ENCODE measurements at regions not wholly inside any gene's neighbourhood (a gene's known extent, or its start where the extent isn't known, plus 50 kb on each side); places are given as distances from the start of the nearest gene placed in this dataset.

DNA sequence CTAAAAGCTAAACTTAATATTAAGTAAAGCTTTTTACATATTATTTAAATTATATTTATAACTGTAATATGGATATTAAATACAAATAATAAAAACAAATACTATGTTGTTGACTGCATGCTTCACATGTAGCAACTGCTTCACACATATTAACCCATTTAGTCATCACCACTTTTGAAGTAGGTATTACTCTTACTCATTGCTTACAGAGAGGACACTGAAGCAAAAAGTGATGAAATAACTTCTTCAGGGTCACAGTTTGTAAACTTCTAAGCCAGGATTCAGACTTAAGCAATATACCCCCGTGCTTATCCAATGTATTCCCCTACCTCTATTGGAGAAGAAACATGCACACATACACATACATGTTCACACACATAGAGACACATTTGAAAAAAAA, 166.6 kb downstream of the DKK2 start:
- no peak for DNase-seq
- peaks cover 4% of the 10 kb centered on the region for H3K4me1 ChIP-seq (ENCODE audit: control insufficient read depth, insufficient read depth, low read length)
- H3K9me3 ChIP-seq (replicated peaks; ENCODE audit: control insufficient read depth, low read depth, low read length) = no peaks in the 10 kb centered on the region
- no peaks in the 10 kb centered on the region for H3K36me3 ChIP-seq (ENCODE audit: control insufficient read depth, insufficient read depth, low read length)
- no CpG with 5 or more reads among the region's 1 CpG for WGBS (ENCODE audit: insufficient coverage)
- H3K27me3 ChIP-seq (ENCODE audit: control insufficient read depth, insufficient read depth, low read length) = no peaks in the 10 kb centered on the region
- H3K4me3 ChIP-seq (ENCODE audit: low read length) = no peak overlapping the region
- H3K27ac ChIP-seq (ENCODE audit: low read length) = no peak overlapping the region

DNA sequence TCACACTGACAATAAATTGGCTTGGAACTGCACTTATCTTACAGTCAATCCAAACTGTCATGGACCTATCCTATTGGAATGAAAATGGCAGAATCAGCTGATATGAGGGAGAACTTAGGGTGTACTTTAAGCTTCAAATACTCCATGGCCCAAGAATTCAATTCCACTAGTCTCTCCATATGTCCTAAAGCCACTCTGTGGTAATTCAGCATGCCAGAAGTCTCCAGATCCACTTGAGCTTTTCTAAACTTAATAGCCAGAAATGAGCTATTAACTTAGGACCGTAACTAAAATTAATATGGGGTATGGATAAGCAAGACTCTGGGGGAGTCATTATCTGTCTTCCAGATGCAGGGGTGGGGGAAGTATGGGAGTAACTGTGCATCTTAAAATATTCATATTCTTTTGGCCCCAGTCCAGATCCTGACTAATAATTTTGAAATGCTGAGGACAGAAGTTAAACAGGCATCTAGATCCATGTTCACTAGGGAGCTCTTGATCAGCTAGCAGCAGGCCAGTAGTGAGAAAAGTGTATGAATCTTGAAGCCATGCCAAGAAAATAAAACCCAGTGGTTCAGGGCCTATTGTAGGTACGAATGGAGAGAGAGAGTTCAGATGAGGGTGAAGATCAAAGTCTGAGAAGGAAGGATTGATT, 167.6 kb downstream of the DKK2 start:
- 0% methylated on average over 1 of the region's 2 CpGs for WGBS (ENCODE audit: insufficient coverage)
- Histone ChIP-seq H3K36me3 (ENCODE audit: control insufficient read depth, insufficient read depth, low read length) (no peaks in the 10 kb centered on the region), H3K4me3 (ENCODE audit: low read length) (no peak overlapping the region), H3K27ac (ENCODE audit: low read length) (no peak overlapping the region), H3K4me1 (ENCODE audit: control insufficient read depth, insufficient read depth, low read length) (peaks cover 4% of the 10 kb centered on the region), H3K27me3 (ENCODE audit: control insufficient read depth, insufficient read depth, low read length) (no peaks in the 10 kb centered on the region), H3K9me3 (replicated peaks; ENCODE audit: control insufficient read depth, low read depth, low read length) (no peaks in the 10 kb centered on the region)
- DNase-seq = peak; percentile 58

DNA sequence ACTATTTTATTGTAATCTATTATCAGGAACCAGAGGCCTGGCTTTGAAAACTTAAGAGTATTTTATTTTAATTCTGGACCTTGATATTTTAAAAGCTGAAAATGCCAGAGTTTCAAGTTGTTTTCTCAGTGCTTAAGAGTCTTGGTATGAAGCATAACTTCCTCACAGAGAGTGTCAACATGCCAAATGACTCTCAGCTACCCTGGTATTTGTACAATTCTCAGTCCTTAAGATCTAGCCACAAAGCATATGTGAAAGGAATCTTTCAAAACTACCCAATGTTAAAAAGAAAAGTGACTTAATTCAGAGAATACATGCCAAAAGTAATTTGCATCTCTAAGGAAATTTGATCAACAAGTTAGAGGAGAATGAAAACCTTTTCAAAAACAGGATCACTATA, 171.9 kb downstream of the DKK2 start:
- no peaks in the 10 kb centered on the region for H3K9me3 ChIP-seq (replicated peaks; ENCODE audit: control insufficient read depth, low read depth, low read length)
- peak; percentile 32 for DNase-seq
- no peak overlapping the region for H3K27ac ChIP-seq (ENCODE audit: low read length)
- H3K4me3 ChIP-seq (ENCODE audit: low read length) = no peak overlapping the region
- no peaks in the 10 kb centered on the region for H3K36me3 ChIP-seq (ENCODE audit: control insufficient read depth, insufficient read depth, low read length)
- peaks cover 4% of the 10 kb centered on the region for H3K4me1 ChIP-seq (ENCODE audit: control insufficient read depth, insufficient read depth, low read length)
- H3K27me3 ChIP-seq (ENCODE audit: control insufficient read depth, insufficient read depth, low read length) = no peaks in the 10 kb centered on the region

DNA sequence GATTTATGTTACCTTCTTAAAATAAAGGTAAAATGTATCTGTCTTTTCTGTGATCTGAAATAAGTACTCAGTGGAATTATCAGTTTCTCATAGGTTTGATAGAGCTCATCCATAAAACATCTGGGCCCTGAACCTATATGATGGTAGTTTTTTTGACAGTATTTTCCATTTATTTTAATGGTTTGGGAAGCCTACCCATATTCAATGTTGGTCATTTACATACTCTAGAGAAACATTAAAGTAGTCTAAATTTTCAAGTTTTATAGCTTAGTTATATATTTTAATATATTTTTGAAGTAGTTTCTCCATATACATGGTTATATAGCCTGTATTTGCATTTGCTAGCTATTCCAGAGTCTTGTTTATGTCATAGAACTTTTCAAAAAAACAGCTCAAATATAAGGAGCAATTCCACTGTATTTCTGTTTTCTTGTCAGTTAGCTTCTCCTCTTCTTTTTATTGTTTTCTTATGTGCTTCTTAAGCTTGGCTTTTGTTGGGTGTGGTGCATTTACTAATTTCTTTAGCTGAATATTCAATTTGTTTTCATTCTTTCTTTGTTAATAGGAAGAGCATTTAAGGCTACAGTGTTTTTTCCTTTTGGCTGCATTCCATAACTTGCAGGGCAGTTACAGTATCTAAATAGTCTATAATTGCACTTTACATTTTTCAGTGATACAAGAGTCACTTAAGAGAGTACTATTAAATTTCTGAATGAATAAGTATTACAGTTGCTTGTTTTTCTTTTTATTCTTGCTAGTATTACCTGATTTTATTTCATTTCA, 181.4 kb downstream of the DKK2 start:
- Histone ChIP-seq H3K4me3 (ENCODE audit: low read length) (no peak overlapping the region), H3K36me3 (ENCODE audit: control insufficient read depth, insufficient read depth, low read length) (no peaks in the 10 kb centered on the region), H3K9me3 (replicated peaks; ENCODE audit: control insufficient read depth, low read depth, low read length) (no peaks in the 10 kb centered on the region), H3K4me1 (ENCODE audit: control insufficient read depth, insufficient read depth, low read length) (no peaks in the 10 kb centered on the region), H3K27me3 (ENCODE audit: control insufficient read depth, insufficient read depth, low read length) (no peaks in the 10 kb centered on the region), H3K27ac (ENCODE audit: low read length) (no peak overlapping the region)
- DNase-seq = peak; percentile 27

- no CpG with 5 or more reads among the region's 1 CpG for WGBS (ENCODE audit: insufficient coverage)
- Histone ChIP-seq H3K36me3 (ENCODE audit: control insufficient read depth, insufficient read depth, low read length) (no peaks in the 10 kb centered on the region), H3K27me3 (ENCODE audit: control insufficient read depth, insufficient read depth, low read length) (no peaks in the 10 kb centered on the region), H3K9me3 (replicated peaks; ENCODE audit: control insufficient read depth, low read depth, low read length) (no peaks in the 10 kb centered on the region), H3K4me3 (ENCODE audit: low read length) (no peak overlapping the region), H3K27ac (ENCODE audit: low read length) (no peak overlapping the region), H3K4me1 (ENCODE audit: control insufficient read depth, insufficient read depth, low read length) (no peaks in the 10 kb centered on the region)
- no peak for DNase-seq
Measured at GRCh38 chr4:106852426-106852825, 183.7 kb downstream of the DKK2 start.

DNA sequence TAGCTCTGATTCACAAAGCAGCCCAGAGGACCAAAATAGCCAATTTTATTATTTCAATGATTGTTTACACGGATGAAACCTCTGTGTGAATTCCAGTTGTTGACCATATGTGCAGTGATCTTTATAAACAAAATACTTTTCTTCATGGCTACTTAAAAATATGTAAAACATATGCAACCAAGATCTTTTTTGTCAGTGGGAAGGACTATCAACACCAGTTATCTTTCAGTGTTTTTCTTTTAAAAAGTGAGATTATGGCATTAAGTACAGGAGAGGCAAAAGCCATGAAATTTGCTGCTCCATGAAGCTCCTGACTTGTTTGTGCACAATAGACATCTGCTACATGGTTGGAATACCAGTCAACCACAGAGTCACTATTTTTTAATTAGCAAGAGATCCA, 184.4 kb downstream of the DKK2 start:
- H3K27ac ChIP-seq (ENCODE audit: low read length) = no peak overlapping the region
- no peak overlapping the region for H3K4me3 ChIP-seq (ENCODE audit: low read length)
- no peaks in the 10 kb centered on the region for H3K27me3 ChIP-seq (ENCODE audit: control insufficient read depth, insufficient read depth, low read length)
- DNase-seq = no peak
- H3K4me1 ChIP-seq (ENCODE audit: control insufficient read depth, insufficient read depth, low read length) = no peaks in the 10 kb centered on the region
- WGBS (ENCODE audit: insufficient coverage) = no CpG with 5 or more reads among the region's 1 CpG
- H3K36me3 ChIP-seq (ENCODE audit: control insufficient read depth, insufficient read depth, low read length) = no peaks in the 10 kb centered on the region
- H3K9me3 ChIP-seq (replicated peaks; ENCODE audit: control insufficient read depth, low read depth, low read length) = no peaks in the 10 kb centered on the region

- Histone ChIP-seq H3K27ac (ENCODE audit: low read length) (no peak overlapping the region), H3K36me3 (ENCODE audit: control insufficient read depth, insufficient read depth, low read length) (no peaks in the 10 kb centered on the region), H3K4me3 (ENCODE audit: low read length) (no peak overlapping the region), H3K27me3 (ENCODE audit: control insufficient read depth, insufficient read depth, low read length) (no peaks in the 10 kb centered on the region), H3K4me1 (ENCODE audit: control insufficient read depth, insufficient read depth, low read length) (no peaks in the 10 kb centered on the region), H3K9me3 (replicated peaks; ENCODE audit: control insufficient read depth, low read depth, low read length) (no peaks in the 10 kb centered on the region)
- no peak for DNase-seq
- WGBS (ENCODE audit: insufficient coverage) = 92% methylated on average over 2 of the region's 2 CpGs
Measured at GRCh38 chr4:106850691-106851090, 185.4 kb downstream of the DKK2 start.

DNA sequence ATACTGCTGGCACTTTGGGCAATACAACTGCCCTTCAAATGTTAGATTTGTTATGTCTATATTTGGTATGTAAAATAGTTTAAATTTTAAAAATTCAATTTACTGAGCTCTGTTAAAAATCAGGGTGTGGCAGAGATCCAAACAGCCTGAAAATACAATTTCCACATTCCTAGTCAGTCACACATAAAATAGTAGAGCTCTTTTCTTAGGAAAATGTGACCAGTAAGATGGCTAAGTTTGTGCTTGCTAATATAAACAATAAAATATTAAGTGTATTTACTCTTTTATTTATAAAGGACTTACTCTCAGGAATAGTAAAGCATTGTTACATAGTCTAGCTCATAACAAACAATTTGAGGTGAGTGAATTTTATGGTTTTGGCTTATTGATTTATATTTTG, 200.2 kb downstream of the DKK2 start:
- no peaks in the 10 kb centered on the region for H3K36me3 ChIP-seq (ENCODE audit: control insufficient read depth, insufficient read depth, low read length)
- peak; percentile 79 for DNase-seq
- no peaks in the 10 kb centered on the region for H3K4me1 ChIP-seq (ENCODE audit: control insufficient read depth, insufficient read depth, low read length)
- no peak overlapping the region for H3K4me3 ChIP-seq (ENCODE audit: low read length)
- peaks cover 11% of the 10 kb centered on the region for H3K9me3 ChIP-seq (replicated peaks; ENCODE audit: control insufficient read depth, low read depth, low read length)
- H3K27me3 ChIP-seq (ENCODE audit: control insufficient read depth, insufficient read depth, low read length) = no peaks in the 10 kb centered on the region
- no peak overlapping the region for H3K27ac ChIP-seq (ENCODE audit: low read length)

DNA sequence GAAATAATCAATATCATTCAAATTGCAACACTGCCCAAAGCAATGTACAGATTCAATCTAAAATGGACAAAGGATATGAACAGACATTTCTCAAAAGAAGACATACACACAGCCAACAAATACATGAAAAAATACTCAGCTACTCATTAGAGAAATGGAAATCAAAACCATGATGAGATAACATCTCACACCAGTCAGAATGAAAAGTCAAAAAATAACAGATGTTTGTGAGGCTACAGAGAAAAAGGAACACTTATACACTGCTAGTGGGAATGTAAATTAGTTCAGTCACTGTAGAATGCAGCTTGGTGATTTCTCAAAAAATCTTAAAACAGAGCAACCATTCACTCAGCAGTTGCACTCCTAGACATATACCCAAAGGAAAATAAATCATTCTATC, 205.2 kb downstream of the DKK2 start:
- no peak for DNase-seq
- no peaks in the 10 kb centered on the region for H3K27me3 ChIP-seq (ENCODE audit: control insufficient read depth, insufficient read depth, low read length)

DNA sequence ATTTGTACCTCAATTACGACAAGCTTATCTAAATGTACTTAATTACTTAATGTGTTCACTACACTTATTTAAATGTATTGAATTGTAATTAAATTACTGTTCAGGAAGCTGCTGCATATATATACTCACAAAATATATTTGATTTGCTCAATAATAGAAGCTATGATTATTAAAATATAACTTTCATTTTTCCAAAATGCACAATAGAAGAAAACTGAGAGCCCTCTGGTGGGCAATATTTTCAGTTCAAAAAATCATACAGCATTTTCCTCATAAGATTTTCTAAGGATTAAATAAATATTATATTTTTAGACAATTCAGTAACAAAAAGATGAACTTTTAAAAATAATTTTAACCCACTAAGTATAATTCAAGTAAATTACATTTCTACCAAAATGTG, 217.3 kb downstream of the DKK2 start:
- no peaks in the 10 kb centered on the region for H3K36me3 ChIP-seq (ENCODE audit: control insufficient read depth, insufficient read depth, low read length)
- no CpG with 5 or more reads among the region's 1 CpG for WGBS (ENCODE audit: insufficient coverage)
- peak; percentile 31 for DNase-seq
- no peaks in the 10 kb centered on the region for H3K27me3 ChIP-seq (ENCODE audit: control insufficient read depth, insufficient read depth, low read length)
- H3K4me1 ChIP-seq (ENCODE audit: control insufficient read depth, insufficient read depth, low read length) = no peaks in the 10 kb centered on the region
- H3K4me3 ChIP-seq (ENCODE audit: low read length) = no peak overlapping the region
- H3K9me3 ChIP-seq (replicated peaks; ENCODE audit: control insufficient read depth, low read depth, low read length) = no peaks in the 10 kb centered on the region
- no peak overlapping the region for H3K27ac ChIP-seq (ENCODE audit: low read length)

More for the DNA sequence above, 205.2 kb downstream of the DKK2 start:
- H3K9me3 ChIP-seq (replicated peaks; ENCODE audit: control insufficient read depth, low read depth, low read length) = no peaks in the 10 kb centered on the region
- H3K4me3 ChIP-seq (ENCODE audit: low read length) = no peak overlapping the region
- no peaks in the 10 kb centered on the region for H3K4me1 ChIP-seq (ENCODE audit: control insufficient read depth, insufficient read depth, low read length)
- H3K27ac ChIP-seq (ENCODE audit: low read length) = no peak overlapping the region
- H3K36me3 ChIP-seq (ENCODE audit: control insufficient read depth, insufficient read depth, low read length) = no peaks in the 10 kb centered on the region

DNA sequence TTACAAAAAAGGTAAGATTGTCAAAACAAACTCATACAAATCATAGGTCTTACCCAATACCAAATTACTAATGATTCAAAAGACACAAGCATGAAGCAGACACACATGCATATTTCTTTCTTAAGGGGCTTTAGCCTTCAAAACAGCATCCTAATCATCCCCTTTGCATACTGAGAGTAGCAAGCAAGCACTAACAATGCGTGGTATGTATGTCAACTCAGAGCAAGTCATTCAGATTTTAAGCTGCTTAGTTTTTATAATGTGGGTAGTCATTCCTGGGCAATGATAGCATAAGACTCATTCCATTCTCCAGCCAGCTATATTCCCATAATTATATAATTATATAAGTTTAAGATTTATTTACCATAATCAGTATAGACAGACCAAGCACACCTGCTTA, 219.6 kb downstream of the DKK2 start:
- H3K4me3 ChIP-seq (ENCODE audit: low read length) = no peak overlapping the region
- H3K36me3 ChIP-seq (ENCODE audit: control insufficient read depth, insufficient read depth, low read length) = no peaks in the 10 kb centered on the region
- no peaks in the 10 kb centered on the region for H3K9me3 ChIP-seq (replicated peaks; ENCODE audit: control insufficient read depth, low read depth, low read length)
- H3K4me1 ChIP-seq (ENCODE audit: control insufficient read depth, insufficient read depth, low read length) = no peaks in the 10 kb centered on the region
- WGBS (ENCODE audit: insufficient coverage) = no CpG with 5 or more reads among the region's 1 CpG
- no peaks in the 10 kb centered on the region for H3K27me3 ChIP-seq (ENCODE audit: control insufficient read depth, insufficient read depth, low read length)
- DNase-seq = no peak
- no peak overlapping the region for H3K27ac ChIP-seq (ENCODE audit: low read length)
